ENCODE measurements at regions not wholly inside any gene's neighbourhood (a gene's known extent, or its start where the extent isn't known, plus 50 kb on each side); places are given as distances from the start of the nearest gene placed in this dataset.

GRCh38 chr10:6915307-6915706 is 335.2 kb upstream of the PRKCQ start:
- ATAC-seq (ENCODE audit: poor library complexity) = no peak
- intact Hi-C loops (cut with DNase I) = loop anchor here (5.0 kb wide), 1 partner anchor 502 kb away; no protein-coding TSS in a partner anchor

GRCh38 chr10:6912929-6913328 is 332.9 kb upstream of the PRKCQ start:
- intact Hi-C loops (cut with DNase I) = no loop called here
- DNase-seq (no peak), ATAC-seq (ENCODE audit: poor library complexity) (no peak)

More at GRCh38 chr10:6915307-6915706, 335.2 kb upstream of the PRKCQ start:
- DNase-seq = no peak

GRCh38 chr10:6912424-6912823 is 332.3 kb upstream of the PRKCQ start:
- intact Hi-C loops (cut with DNase I) = no loop called here
- DNase-seq (no peak), ATAC-seq (ENCODE audit: poor library complexity) (peak; percentile 39)

GRCh38 chr10:6912021-6912420 is 331.9 kb upstream of the PRKCQ start:
- no peak for DNase-seq
- ATAC-seq (ENCODE audit: poor library complexity) = no peak
- intact Hi-C loops (cut with DNase I) = no loop called here

- no peak for DNase-seq
- intact Hi-C loops (cut with DNase I) = no loop called here
- ATAC-seq (ENCODE audit: poor library complexity) = no peak
Measured at GRCh38 chr10:6909905-6910560, 330.0 kb upstream of the PRKCQ start.

- DNase-seq (no peak), ATAC-seq (ENCODE audit: poor library complexity) (no peak)
Measured at GRCh38 chr10:6907877-6908530, 327.9 kb upstream of the PRKCQ start.

GRCh38 chr10:6894405-6894804 is 314.3 kb upstream of the PRKCQ start:
- DNase-seq (no peak), ATAC-seq (ENCODE audit: poor library complexity) (no peak)
- intact Hi-C loops (cut with DNase I) = no loop called here

More at GRCh38 chr10:6907877-6908530, 327.9 kb upstream of the PRKCQ start:
- intact Hi-C loops (cut with DNase I) = no loop called here

GRCh38 chr10:6892864-6893263 is 312.8 kb upstream of the PRKCQ start:
- intact Hi-C loops (cut with DNase I) = no loop called here
- ATAC-seq (ENCODE audit: poor library complexity) = no peak
- DNase-seq = no peak

GRCh38 chr10:6891924-6892323 is 311.8 kb upstream of the PRKCQ start:
- DNase-seq (no peak), ATAC-seq (ENCODE audit: poor library complexity) (no peak)
- intact Hi-C loops (cut with DNase I) = no loop called here

- DNase-seq = no peak
Measured at GRCh38 chr10:6889718-6890117, 309.6 kb upstream of the PRKCQ start.

GRCh38 chr10:6888434-6888833 is 308.4 kb upstream of the PRKCQ start:
- intact Hi-C loops (cut with DNase I) = no loop called here
- no peak for ATAC-seq (ENCODE audit: poor library complexity)
- DNase-seq = no peak

More at GRCh38 chr10:6889718-6890117, 309.6 kb upstream of the PRKCQ start:
- intact Hi-C loops (cut with DNase I) = no loop called here
- ATAC-seq (ENCODE audit: poor library complexity) = no peak

- intact Hi-C loops (cut with DNase I) = no loop called here
- DNase-seq (no peak), ATAC-seq (ENCODE audit: poor library complexity) (no peak)
Measured at GRCh38 chr10:6885284-6885683, 305.2 kb upstream of the PRKCQ start.

- intact Hi-C loops (cut with DNase I) = no loop called here
- ATAC-seq (ENCODE audit: poor library complexity) (no peak), DNase-seq (no peak)
Measured at GRCh38 chr10:6881987-6882386, 301.9 kb upstream of the PRKCQ start.

GRCh38 chr10:6877722-6878392 is 297.8 kb upstream of the PRKCQ start:
- ATAC-seq (ENCODE audit: poor library complexity) (no peak), DNase-seq (no peak)
- intact Hi-C loops (cut with DNase I) = no loop called here

GRCh38 chr10:6877336-6877721 is 297.3 kb upstream of the PRKCQ start:
- intact Hi-C loops (cut with DNase I) = no loop called here
- no peak for ATAC-seq (ENCODE audit: poor library complexity)
- DNase-seq = no peak

- ATAC-seq (ENCODE audit: poor library complexity) (no peak), DNase-seq (no peak)
- intact Hi-C loops (cut with DNase I) = no loop called here
Measured at GRCh38 chr10:6875269-6875865, 295.3 kb upstream of the PRKCQ start.

- no peak for ATAC-seq (ENCODE audit: poor library complexity)
- no peak for DNase-seq
- intact Hi-C loops (cut with DNase I) = no loop called here
Measured at GRCh38 chr10:6871128-6871527, 291.1 kb upstream of the PRKCQ start.

GRCh38 chr10:6868036-6868725 is 288.1 kb upstream of the PRKCQ start:
- intact Hi-C loops (cut with DNase I) = no loop called here
- DNase-seq (no peak), ATAC-seq (ENCODE audit: poor library complexity) (no peak)

- no peak for DNase-seq
- ATAC-seq (ENCODE audit: poor library complexity) = no peak
- intact Hi-C loops (cut with DNase I) = no loop called here
Measured at GRCh38 chr10:6866757-6867156, 286.7 kb upstream of the PRKCQ start.

All from Right ventricle myocardium superior (tissue), 1 donor.